ENCODE measurements at regions not wholly inside any gene's neighbourhood (a gene's known extent, or its start where the extent isn't known, plus 50 kb on each side); places are given as distances from the start of the nearest gene placed in this dataset.

GRCh38 chr14:44352201-44352600 is 154.9 kb downstream of the FSCB start:
- no peak overlapping the region for H3K27ac ChIP-seq (ENCODE audit: low read depth, low read length)
- CTCF ChIA-PET: no interaction called here
- no peaks in the 10 kb centered on the region for H3K27me3 ChIP-seq (ENCODE audit: control insufficient read depth, insufficient read depth, low read length)
- no peak for TF ChIP-seq CTCF (IDR thresholded peaks at IDR 0.05; ENCODE audit: low read depth, low read length)
- no peak for DNase-seq (ENCODE audit: low read depth, low spot score)
- POLR2A ChIA-PET: no interaction called here
- H3K9me3 ChIP-seq (ENCODE audit: control insufficient read depth, insufficient read depth, low read length): no peaks in the 10 kb centered on the region; the same call in 1 of the 2 replicates
- no peak overlapping the region for H3K4me3 ChIP-seq (ENCODE audit: low read depth, low read length)

- no peak for DNase-seq (ENCODE audit: low read depth, low spot score)
- ChIA-PET POLR2A (no interaction called here), CTCF (no interaction called here)
- H3K27ac ChIP-seq (ENCODE audit: low read depth, low read length): no peak overlapping the region
- no peaks in the 10 kb centered on the region for H3K27me3 ChIP-seq (ENCODE audit: control insufficient read depth, insufficient read depth, low read length)
- no peak overlapping the region for H3K4me3 ChIP-seq (ENCODE audit: low read depth, low read length)
- no peak for TF ChIP-seq CTCF (IDR thresholded peaks at IDR 0.05; ENCODE audit: low read depth, low read length)
- H3K9me3 ChIP-seq (ENCODE audit: control insufficient read depth, insufficient read depth, low read length): no peaks in the 10 kb centered on the region; the same call in 1 of the 2 replicates
These were observed 159.8 kb downstream of the FSCB start for GRCh38 chr14:44347316-44347715.

GRCh38 chr14:44341116-44341515 is 166.0 kb downstream of the FSCB start:
- no peak for DNase-seq (ENCODE audit: low read depth, low spot score)
- TF ChIP-seq CTCF (IDR thresholded peaks at IDR 0.05; ENCODE audit: low read depth, low read length): no peak
- H3K4me3 ChIP-seq (ENCODE audit: low read depth, low read length): no peak overlapping the region
- H3K27ac ChIP-seq (ENCODE audit: low read depth, low read length): no peak overlapping the region
- ChIA-PET CTCF (no interaction called here), POLR2A (no interaction called here)
- H3K27me3 ChIP-seq (ENCODE audit: control insufficient read depth, insufficient read depth, low read length): no peaks in the 10 kb centered on the region
- H3K9me3 ChIP-seq (ENCODE audit: control insufficient read depth, insufficient read depth, low read length): no peaks in the 10 kb centered on the region

GRCh38 chr14:44339862-44340261 is 167.2 kb downstream of the FSCB start:
- no peak overlapping the region for H3K27ac ChIP-seq (ENCODE audit: low read depth, low read length)
- no peaks in the 10 kb centered on the region for H3K9me3 ChIP-seq (ENCODE audit: control insufficient read depth, insufficient read depth, low read length)
- ChIA-PET POLR2A (no interaction called here), CTCF (no interaction called here)
- DNase-seq (ENCODE audit: low read depth, low spot score): no peak
- no peak overlapping the region for H3K4me3 ChIP-seq (ENCODE audit: low read depth, low read length)
- TF ChIP-seq CTCF (IDR thresholded peaks at IDR 0.05; ENCODE audit: low read depth, low read length): no peak
- H3K27me3 ChIP-seq (ENCODE audit: control insufficient read depth, insufficient read depth, low read length): no peaks in the 10 kb centered on the region

GRCh38 chr14:44339231-44339630 is 167.9 kb downstream of the FSCB start:
- no peak for DNase-seq (ENCODE audit: low read depth, low spot score)
- CTCF ChIA-PET: no interaction called here

More at GRCh38 chr14:44339231-44339630, 167.9 kb downstream of the FSCB start:
- POLR2A ChIA-PET: no interaction called here
- TF ChIP-seq CTCF (IDR thresholded peaks at IDR 0.05; ENCODE audit: low read depth, low read length): no peak
- Histone ChIP-seq H3K27me3 (ENCODE audit: control insufficient read depth, insufficient read depth, low read length) (no peaks in the 10 kb centered on the region), H3K9me3 (ENCODE audit: control insufficient read depth, insufficient read depth, low read length) (no peaks in the 10 kb centered on the region), H3K4me3 (ENCODE audit: low read depth, low read length) (no peak overlapping the region), H3K27ac (ENCODE audit: low read depth, low read length) (no peak overlapping the region)

Data from AG04450 (cell line).